WTC11 (cell line): ENCODE measurements at regions not wholly inside any gene's neighbourhood (a gene's known extent, or its start where the extent isn't known, plus 50 kb on each side); places are given as distances from the start of the nearest gene placed in this dataset.

Experiments used
- ATAC-seq: fragments of 200-7000 bp; cut with Tn5 transposase; 2 replicates; pipeline ENCODE4 v1.10.0; 2021; ENCODE audit warnings: mild to moderate bottlenecking, moderate library complexity
- CTCF ChIA-PET: fragments of 300-600 bp; sonication (Branson Sonifier 250); formaldehyde crosslinking; loops from one replicate; lab custom pipeline; 2021; ENCODE audit warnings: antibody characterized with exemption; lab: Charles Lee
- POLR2A ChIA-PET: fragments of 350-600 bp; sonication (Branson Sonifier 250); formaldehyde crosslinking; loops from one replicate; lab custom pipeline; 2021; ENCODE audit warnings: antibody characterized with exemption; lab: Charles Lee
- DNase-seq: peaks from one replicate; pipeline ENCODE4 v3.0.0; 2021; ENCODE audit warnings: low spot score
- H3K27ac Mint-ChIP-seq: 2 replicates; pipeline ENCODE4 v1.8.0; 2021; ENCODE audit warnings: mixed read lengths
- H3K27me3 Mint-ChIP-seq: 2 replicates; pipeline ENCODE4 v1.8.0; 2021; ENCODE audit warnings: low read depth, mild to moderate bottlenecking, moderate library complexity, mixed read lengths
- H3K36me3 Mint-ChIP-seq: 2 replicates; pipeline ENCODE4 v1.8.0; 2021; ENCODE audit warnings: mixed read lengths
- H3K4me1 Mint-ChIP-seq: 2 replicates; pipeline ENCODE4 v1.8.0; 2022; ENCODE audit warnings: mixed read lengths
- H3K4me3 Mint-ChIP-seq: 2 replicates; pipeline ENCODE4 v1.8.0; 2021; ENCODE audit warnings: mild to moderate bottlenecking, moderate library complexity, mixed read lengths
- H3K9me3 Mint-ChIP-seq: 2 replicates; pipeline ENCODE4 v1.8.0; 2021; ENCODE audit warnings: mixed read lengths
- CTCF ChIP-seq: fragments of 200-600 bp; IDR thresholded peaks from 2 replicates; pipeline ENCODE4 v1.8.0; 2022; ENCODE audit warnings: antibody characterized with exemption
- ESRRA ChIP-seq: sonication (generic); formaldehyde crosslinking; IDR thresholded peaks from 2 replicates; pipeline ENCODE4 v1.8.1; 2022; ENCODE audit warnings: mild to moderate bottlenecking, missing genetic modification reagents, borderline replicate concordance
- FOXJ3 ChIP-seq: sonication (generic); formaldehyde crosslinking; IDR thresholded peaks from 2 replicates; pipeline ENCODE4 v1.9.0; 2021; ENCODE audit warnings: missing genetic modification reagents, mild to moderate bottlenecking, borderline replicate concordance
- FOXP1 ChIP-seq: sonication (generic); formaldehyde crosslinking; IDR thresholded peaks from 2 replicates; pipeline ENCODE4 v1.8.0; 2022; ENCODE audit warnings: missing genetic modification reagents, mild to moderate bottlenecking, moderate library complexity, borderline replicate concordance
- GTF2I ChIP-seq: fragments of 250-450 bp; sonication (Bioruptor Pico); conservative IDR thresholded peaks from 2 replicates; pipeline ENCODE4 v1.4.0; 2021; ENCODE audit warnings: mild to moderate bottlenecking
- MAX ChIP-seq: sonication (generic); formaldehyde crosslinking; IDR thresholded peaks from 2 replicates; pipeline ENCODE4 v1.8.0; 2022; ENCODE audit warnings: mild to moderate bottlenecking, missing genetic modification reagents
- NR2C2 ChIP-seq: sonication (generic); formaldehyde crosslinking; IDR thresholded peaks from 2 replicates; pipeline ENCODE4 v1.8.0; 2022; ENCODE audit warnings: mild to moderate bottlenecking, missing genetic modification reagents
- SOX15 ChIP-seq: fragments of 250-450 bp; sonication (Bioruptor Pico); IDR thresholded peaks from 2 replicates; pipeline ENCODE4 v1.9.0; 2021; ENCODE audit warnings: mild to moderate bottlenecking
- SP1 ChIP-seq: sonication (generic); formaldehyde crosslinking; conservative IDR thresholded peaks from 2 replicates; pipeline ENCODE4 v1.8.1; 2022; ENCODE audit warnings: missing genetic modification reagents
- TCF7 ChIP-seq: sonication (generic); formaldehyde crosslinking; IDR thresholded peaks from 2 replicates; pipeline ENCODE4 v1.8.0; 2022; ENCODE audit warnings: mild to moderate bottlenecking, low read depth, missing genetic modification reagents, moderate library complexity
- TEAD4 ChIP-seq: sonication (generic); formaldehyde crosslinking; IDR thresholded peaks from 2 replicates; pipeline ENCODE4 v1.8.0; 2022; ENCODE audit warnings: mild to moderate bottlenecking, missing genetic modification reagents
- ZNF138 ChIP-seq: sonication (generic); formaldehyde crosslinking; conservative IDR thresholded peaks from 2 replicates; pipeline ENCODE4 v1.8.1; 2022; ENCODE audit warnings: mild to moderate bottlenecking, moderate library complexity, missing genetic modification reagents
- ZNF396 ChIP-seq: fragments of 250-450 bp; sonication (Bioruptor Pico); IDR thresholded peaks from 2 replicates; pipeline ENCODE4 v1.8.0; 2021; ENCODE audit warnings: mild to moderate bottlenecking, moderate library complexity, borderline replicate concordance
- TF ChIP-seq, protein P1 (sequence below): fragments of 250-450 bp; sonication (Bioruptor Pico); conservative IDR thresholded peaks from 2 replicates; pipeline ENCODE4 v1.9.0; 2021; ENCODE audit warnings: mild to moderate bottlenecking
- TF ChIP-seq, protein P2 (sequence below): sonication (generic); formaldehyde crosslinking; conservative IDR thresholded peaks from 2 replicates; pipeline ENCODE4 v1.8.1; 2022; ENCODE audit warnings: mild to moderate bottlenecking, missing genetic modification reagents
- TF ChIP-seq, protein P3 (sequence below): fragments of 250-450 bp; sonication (Bioruptor Pico); IDR thresholded peaks from 2 replicates; pipeline ENCODE4 v1.9.0; 2021; ENCODE audit warnings: mild to moderate bottlenecking
- TF ChIP-seq, protein P4 (sequence below): fragments of 250-450 bp; sonication (Bioruptor Pico); IDR thresholded peaks from 2 replicates; pipeline ENCODE4 v1.9.0; 2021; ENCODE audit warnings: mild to moderate bottlenecking
- TF ChIP-seq, protein P5 (sequence below): sonication (generic); formaldehyde crosslinking; IDR thresholded peaks from 2 replicates; pipeline ENCODE4 v1.8.0; 2022; ENCODE audit warnings: mild to moderate bottlenecking, missing genetic modification reagents

DNA sequence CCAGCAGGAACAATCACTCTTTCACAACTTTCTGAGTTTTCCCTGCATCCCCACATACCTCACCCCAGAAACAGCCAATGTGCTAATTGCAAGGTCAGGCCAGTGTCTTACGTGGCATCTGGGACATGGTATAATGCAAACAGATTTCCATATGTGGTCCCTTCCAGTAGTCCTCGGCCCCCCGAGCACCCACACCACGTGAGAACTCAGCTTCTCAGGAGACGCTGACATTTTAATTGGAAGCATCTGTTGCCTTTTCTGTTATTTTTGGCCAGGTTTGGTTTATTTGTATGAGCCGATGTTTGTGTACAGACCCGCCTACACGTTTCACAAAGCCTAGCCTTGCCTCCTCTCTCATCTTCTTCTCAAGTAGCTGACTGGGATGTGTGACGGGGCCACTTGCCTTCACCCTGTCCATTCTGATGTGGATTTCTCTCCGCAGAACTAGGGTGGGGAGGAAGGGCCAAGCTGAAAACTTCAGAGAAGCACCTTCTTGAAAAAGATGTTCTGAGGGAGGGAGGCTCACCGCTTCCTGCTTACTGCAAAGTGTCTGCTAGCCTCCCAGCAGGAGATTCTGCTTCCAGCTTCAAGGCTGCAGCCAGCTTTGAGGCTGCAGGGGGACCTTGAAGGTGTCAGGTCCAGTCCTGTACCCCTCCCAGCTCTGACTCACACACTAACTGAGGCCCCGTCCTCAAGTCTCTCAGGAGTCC, 109.6 kb upstream of the SLC14A2 start:
- TF ChIP-seq GTF2I (CRISPR knock-in tag) (no peak), CTCF (no peak), TCF7 (no peak), SOX15 (no peak), ZNF138 (no peak), FOXP1 (no peak), TEAD4 (CRISPR knock-in tag) (no peak), ESRRA (CRISPR knock-in tag) (no peak), FOXJ3 (CRISPR knock-in tag) (no peak), ZNF396 (CRISPR knock-in tag) (no peak)
- TF ChIP-seq, protein P1, sequence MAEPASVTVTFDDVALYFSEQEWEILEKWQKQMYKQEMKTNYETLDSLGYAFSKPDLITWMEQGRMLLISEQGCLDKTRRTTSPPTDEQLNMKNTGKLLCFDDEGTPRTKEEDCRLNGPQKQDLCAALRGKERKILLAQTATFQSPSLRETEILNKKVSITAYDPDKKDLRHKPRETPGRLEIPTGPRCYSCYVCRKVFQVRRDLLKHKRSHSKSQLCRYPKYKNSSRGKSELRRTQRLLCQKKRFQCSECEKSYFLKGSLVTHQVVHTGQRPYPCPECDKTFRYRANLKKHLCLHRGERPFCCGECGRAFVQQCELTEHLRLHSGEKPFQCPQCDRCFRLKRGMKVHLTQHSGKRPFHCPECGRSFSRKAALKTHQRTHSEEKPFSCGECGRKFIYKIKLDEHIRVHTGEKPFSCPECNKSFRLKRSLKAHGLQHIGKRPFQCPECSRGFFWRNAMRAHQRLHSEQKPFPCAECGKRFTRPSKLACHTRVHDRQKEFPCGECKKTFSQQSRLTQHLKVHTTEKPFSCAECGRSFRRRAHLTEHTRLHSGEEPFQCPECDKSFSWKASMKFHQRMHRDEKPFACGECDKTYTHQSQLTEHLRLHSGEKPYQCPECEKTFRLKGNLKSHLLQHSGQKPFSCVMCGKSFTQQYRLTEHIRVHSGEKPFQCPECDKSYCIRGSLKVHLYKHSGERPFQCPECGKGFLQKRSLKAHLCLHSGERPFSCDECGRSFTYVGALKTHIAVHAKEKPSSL (CRISPR knock-in tag): no peak
- TF ChIP-seq, protein P2, sequence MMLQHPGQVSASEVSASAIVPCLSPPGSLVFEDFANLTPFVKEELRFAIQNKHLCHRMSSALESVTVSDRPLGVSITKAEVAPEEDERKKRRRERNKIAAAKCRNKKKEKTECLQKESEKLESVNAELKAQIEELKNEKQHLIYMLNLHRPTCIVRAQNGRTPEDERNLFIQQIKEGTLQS (CRISPR knock-in tag): no peak
- TF ChIP-seq, protein P3, sequence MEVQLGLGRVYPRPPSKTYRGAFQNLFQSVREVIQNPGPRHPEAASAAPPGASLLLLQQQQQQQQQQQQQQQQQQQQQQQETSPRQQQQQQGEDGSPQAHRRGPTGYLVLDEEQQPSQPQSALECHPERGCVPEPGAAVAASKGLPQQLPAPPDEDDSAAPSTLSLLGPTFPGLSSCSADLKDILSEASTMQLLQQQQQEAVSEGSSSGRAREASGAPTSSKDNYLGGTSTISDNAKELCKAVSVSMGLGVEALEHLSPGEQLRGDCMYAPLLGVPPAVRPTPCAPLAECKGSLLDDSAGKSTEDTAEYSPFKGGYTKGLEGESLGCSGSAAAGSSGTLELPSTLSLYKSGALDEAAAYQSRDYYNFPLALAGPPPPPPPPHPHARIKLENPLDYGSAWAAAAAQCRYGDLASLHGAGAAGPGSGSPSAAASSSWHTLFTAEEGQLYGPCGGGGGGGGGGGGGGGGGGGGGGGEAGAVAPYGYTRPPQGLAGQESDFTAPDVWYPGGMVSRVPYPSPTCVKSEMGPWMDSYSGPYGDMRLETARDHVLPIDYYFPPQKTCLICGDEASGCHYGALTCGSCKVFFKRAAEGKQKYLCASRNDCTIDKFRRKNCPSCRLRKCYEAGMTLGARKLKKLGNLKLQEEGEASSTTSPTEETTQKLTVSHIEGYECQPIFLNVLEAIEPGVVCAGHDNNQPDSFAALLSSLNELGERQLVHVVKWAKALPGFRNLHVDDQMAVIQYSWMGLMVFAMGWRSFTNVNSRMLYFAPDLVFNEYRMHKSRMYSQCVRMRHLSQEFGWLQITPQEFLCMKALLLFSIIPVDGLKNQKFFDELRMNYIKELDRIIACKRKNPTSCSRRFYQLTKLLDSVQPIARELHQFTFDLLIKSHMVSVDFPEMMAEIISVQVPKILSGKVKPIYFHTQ: no peak
- TF ChIP-seq, protein P4, sequence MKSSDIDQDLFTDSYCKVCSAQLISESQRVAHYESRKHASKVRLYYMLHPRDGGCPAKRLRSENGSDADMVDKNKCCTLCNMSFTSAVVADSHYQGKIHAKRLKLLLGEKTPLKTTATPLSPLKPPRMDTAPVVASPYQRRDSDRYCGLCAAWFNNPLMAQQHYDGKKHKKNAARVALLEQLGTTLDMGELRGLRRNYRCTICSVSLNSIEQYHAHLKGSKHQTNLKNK (CRISPR knock-in tag): no peak
- TF ChIP-seq, protein P5, sequence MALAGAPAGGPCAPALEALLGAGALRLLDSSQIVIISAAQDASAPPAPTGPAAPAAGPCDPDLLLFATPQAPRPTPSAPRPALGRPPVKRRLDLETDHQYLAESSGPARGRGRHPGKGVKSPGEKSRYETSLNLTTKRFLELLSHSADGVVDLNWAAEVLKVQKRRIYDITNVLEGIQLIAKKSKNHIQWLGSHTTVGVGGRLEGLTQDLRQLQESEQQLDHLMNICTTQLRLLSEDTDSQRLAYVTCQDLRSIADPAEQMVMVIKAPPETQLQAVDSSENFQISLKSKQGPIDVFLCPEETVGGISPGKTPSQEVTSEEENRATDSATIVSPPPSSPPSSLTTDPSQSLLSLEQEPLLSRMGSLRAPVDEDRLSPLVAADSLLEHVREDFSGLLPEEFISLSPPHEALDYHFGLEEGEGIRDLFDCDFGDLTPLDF (CRISPR knock-in tag): no peak
- Mint-ChIP-seq H3K4me3 (no peak overlapping the region), H3K27me3 (peaks cover 5% of the 10 kb centered on the region; the same call in 1 of the 2 replicates), H3K4me1 (no peaks in the 10 kb centered on the region), H3K9me3 (peaks cover 32% of the 10 kb centered on the region), H3K27ac (no peak overlapping the region), H3K36me3 (peaks cover 7% of the 10 kb centered on the region; the same call in 1 of the 2 replicates)
- ATAC-seq: no peak
- no peak for DNase-seq
- ChIA-PET CTCF (no interaction called here), POLR2A (no interaction called here)

DNA sequence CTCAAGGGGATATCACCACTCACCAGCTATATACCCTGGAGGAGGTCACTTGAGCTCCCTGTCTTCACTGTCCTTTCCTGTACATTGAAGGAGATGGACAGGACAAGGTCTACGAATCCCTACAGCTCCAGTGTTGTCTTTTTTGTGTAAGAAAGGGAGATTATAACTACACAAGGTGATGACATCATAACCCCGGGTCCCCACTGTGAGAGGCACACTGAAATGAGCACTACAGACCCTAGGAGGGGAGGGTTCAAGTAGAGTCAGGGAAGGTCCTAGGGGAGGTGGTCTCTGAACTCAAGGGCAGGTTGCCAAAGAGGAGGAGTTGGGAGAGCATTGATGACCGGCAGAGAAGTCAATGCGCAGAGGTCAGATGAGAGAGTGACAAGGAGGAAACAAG, 108.3 kb upstream of the SLC14A2 start:
- Mint-ChIP-seq H3K27me3 (peaks cover 5% of the 10 kb centered on the region; the same call in 1 of the 2 replicates), H3K36me3 (peaks cover 7% of the 10 kb centered on the region; the same call in 1 of the 2 replicates), H3K27ac (no peak overlapping the region), H3K9me3 (peaks cover 32% of the 10 kb centered on the region), H3K4me1 (no peaks in the 10 kb centered on the region), H3K4me3 (no peak overlapping the region)
- POLR2A ChIA-PET: no interaction called here
- no peak for TF ChIP-seq SP1 (CRISPR knock-in tag)
- TF ChIP-seq NR2C2 (CRISPR knock-in tag): no peak
- no peak for TF ChIP-seq MAX
- CTCF ChIA-PET: no interaction called here
- DNase-seq: no peak
- ATAC-seq: no peak
